ENCODE measurements at regions not wholly inside any gene's neighbourhood (a gene's known extent, or its start where the extent isn't known, plus 50 kb on each side); places are given as distances from the start of the nearest gene placed in this dataset.

- WGBS (ENCODE audit: insufficient coverage) = no CpG with 5 or more reads among the region's 2 CpGs
Measured at GRCh38 chr12:91542666-91543065, 360.0 kb upstream of the DCN start.

GRCh38 chr12:91542067-91542466 lies 359.4 kb upstream of the DCN start:
- no peak for DNase-seq
- no peak for TF ChIP-seq CTCF (IDR thresholded peaks at IDR 0.05)
- no peak for TF ChIP-seq EZH2 (IDR thresholded peaks at IDR 0.05; ENCODE audit: borderline replicate concordance, insufficient read depth, low read depth, low read length, poor library complexity, severe bottlenecking)
- no peaks in the 10 kb centered on the region for H4K20me1 ChIP-seq (ENCODE audit: control insufficient read depth, insufficient read depth, low read length, poor library complexity, severe bottlenecking)
- no peaks in the 10 kb centered on the region for H3K79me2 ChIP-seq (ENCODE audit: control insufficient read depth, insufficient read depth, low read length)
- Mint-ChIP-seq H3K4me3 (no peak overlapping the region), H3K9me3 (ENCODE audit: insufficient read depth) (no peaks in the 10 kb centered on the region), H3K27ac (no peak overlapping the region), H3K4me1 (no peaks in the 10 kb centered on the region), H3K27me3 (peaks cover 33% of the 10 kb centered on the region)
- WGBS (ENCODE audit: insufficient coverage) = no CpG with 5 or more reads among the region's 1 CpG
- intact Hi-C loops (cut with micrococcal nuclease) = no loop called here
- H2AFZ ChIP-seq (ENCODE audit: insufficient read depth, low read depth, low read length, poor library complexity, severe bottlenecking) = no peak overlapping the region
- POLR2A ChIA-PET = no interaction called here
- no peak overlapping the region for H3K4me2 ChIP-seq (replicated peaks; ENCODE audit: low read depth, low read length, poor library complexity, severe bottlenecking)
- H3K9ac ChIP-seq (ENCODE audit: low read length) = no peak overlapping the region
- no peak for ATAC-seq (ENCODE audit: low read depth)
- H3K27me3 ChIP-seq (replicated peaks in 1 of 4; ENCODE audit: control extremely low read depth in 1 of 4, control insufficient read depth in 3 of 4, insufficient read depth in 4 of 4, low read length in 3 of 4) = peaks cover 0 to 9% (median 3%) of the 10 kb centered on the region in 4 experiments
- no peak overlapping the region for H3K27ac ChIP-seq (ENCODE audit: low read length in 2 of 2)
- CTCF ChIA-PET = no interaction called here
- H3K4me1 ChIP-seq (ENCODE audit: control insufficient read depth in 2 of 2, insufficient read depth in 2 of 2, low read length in 2 of 2) = no peaks in the 10 kb centered on the region
- no peak overlapping the region for H3K4me3 ChIP-seq (ENCODE audit: control extremely low read depth in 1 of 5, extremely low read depth in 1 of 5, insufficient read depth in 1 of 5, low read depth in 2 of 5, low read length in 4 of 5)
- no peaks in the 10 kb centered on the region for H3K36me3 ChIP-seq (replicated peaks in 1 of 2; ENCODE audit: control extremely low read depth in 1 of 2, control insufficient read depth in 1 of 2, extremely low read depth in 1 of 2, insufficient read depth in 2 of 2, low read length in 1 of 2)
- H3K9me3 ChIP-seq (ENCODE audit: control extremely low read depth in 1 of 3, control insufficient read depth in 2 of 3, insufficient read depth in 1 of 3, low read length in 2 of 3) = peaks cover 0 to 11% (median 0%) of the 10 kb centered on the region in 3 donors

More at GRCh38 chr12:91542666-91543065, 360.0 kb upstream of the DCN start:
- H3K4me3 ChIP-seq (ENCODE audit: control extremely low read depth in 1 of 5, extremely low read depth in 1 of 5, insufficient read depth in 1 of 5, low read depth in 2 of 5, low read length in 4 of 5) = no peak overlapping the region
- H3K4me1 Mint-ChIP-seq = no peaks in the 10 kb centered on the region
- H2AFZ ChIP-seq (ENCODE audit: insufficient read depth, low read depth, low read length, poor library complexity, severe bottlenecking) = no peak overlapping the region
- DNase-seq (no peak), ATAC-seq (ENCODE audit: low read depth) (no peak)
- H3K9me3 ChIP-seq (ENCODE audit: control extremely low read depth in 1 of 3, control insufficient read depth in 2 of 3, insufficient read depth in 1 of 3, low read length in 2 of 3) = peaks cover 0 to 11% (median 2%) of the 10 kb centered on the region in 3 donors
- intact Hi-C loops (cut with micrococcal nuclease) = no loop called here
- no peak overlapping the region for H3K27ac ChIP-seq (ENCODE audit: low read length in 2 of 2)
- ChIA-PET CTCF (no interaction called here), POLR2A (no interaction called here)
- no peaks in the 10 kb centered on the region for H3K79me2 ChIP-seq (ENCODE audit: control insufficient read depth, insufficient read depth, low read length)
- H3K4me3 Mint-ChIP-seq = no peak overlapping the region
- no peaks in the 10 kb centered on the region for H4K20me1 ChIP-seq (ENCODE audit: control insufficient read depth, insufficient read depth, low read length, poor library complexity, severe bottlenecking)
- no peaks in the 10 kb centered on the region for H3K4me1 ChIP-seq (ENCODE audit: control insufficient read depth in 2 of 2, insufficient read depth in 2 of 2, low read length in 2 of 2)
- no peak overlapping the region for H3K4me2 ChIP-seq (replicated peaks; ENCODE audit: low read depth, low read length, poor library complexity, severe bottlenecking)
- H3K27ac Mint-ChIP-seq = no peak overlapping the region
- no peak for TF ChIP-seq CTCF (IDR thresholded peaks at IDR 0.05)
- no peak overlapping the region for H3K9ac ChIP-seq (ENCODE audit: low read length)
- H3K9me3 Mint-ChIP-seq (ENCODE audit: insufficient read depth) = no peaks in the 10 kb centered on the region
- H3K27me3 Mint-ChIP-seq = peaks cover 35% of the 10 kb centered on the region
- peaks cover 0 to 9% (median 3%) of the 10 kb centered on the region in 4 experiments for H3K27me3 ChIP-seq (replicated peaks in 1 of 4; ENCODE audit: control extremely low read depth in 1 of 4, control insufficient read depth in 3 of 4, insufficient read depth in 4 of 4, low read length in 3 of 4)
- no peaks in the 10 kb centered on the region for H3K36me3 ChIP-seq (replicated peaks in 1 of 2; ENCODE audit: control extremely low read depth in 1 of 2, control insufficient read depth in 1 of 2, extremely low read depth in 1 of 2, insufficient read depth in 2 of 2, low read length in 1 of 2)
